22Rv1 (cell line): ENCODE measurements at regions not wholly inside any gene's neighbourhood (a gene's known extent, or its start where the extent isn't known, plus 50 kb on each side); places are given as distances from the start of the nearest gene placed in this dataset.

Experiments
- CTCF ChIP-seq: fragments of 450-650 bp; IDR thresholded peaks from 2 replicates; pipeline ENCODE4 v1.5.1; 2017; ENCODE audit warnings: mild to moderate bottlenecking
- ZFX ChIP-seq: fragments of 450-650 bp; IDR thresholded peaks from 2 replicates; pipeline ENCODE4 v1.6.1; 2017; ENCODE audit warnings: antibody characterized with exemption, borderline replicate concordance

- TF ChIP-seq CTCF: no peak
- TF ChIP-seq ZFX: no peak
Measured at GRCh38 chr13:44726778-44727177, 150.6 kb upstream of the TSC22D1 start.
